Choroid plexus epithelial cell (primary cell): ENCODE measurements at regions not wholly inside any gene's neighbourhood (a gene's known extent, or its start where the extent isn't known, plus 50 kb on each side); places are given as distances from the start of the nearest gene placed in this dataset.

Experiments
- DNase-seq: peaks from one replicate; pipeline ENCODE4 v3.0.0-alpha.2; 2010; ENCODE audit warnings: low read depth
- H3K4me3 ChIP-seq: 2 replicates; pipeline ENCODE4 v1.5.1; 2011; ENCODE audit warnings: low read depth, mild to moderate bottlenecking, control low read depth, low read length, moderate library complexity
- TF ChIP-seq, protein P1 (sequence below): conservative IDR thresholded peaks from 2 replicates; pipeline ENCODE4 v1.5.1; 2011; ENCODE audit warnings: low read depth, mild to moderate bottlenecking, control low read depth, inconsistent platforms, low read length, moderate library complexity

DNA sequence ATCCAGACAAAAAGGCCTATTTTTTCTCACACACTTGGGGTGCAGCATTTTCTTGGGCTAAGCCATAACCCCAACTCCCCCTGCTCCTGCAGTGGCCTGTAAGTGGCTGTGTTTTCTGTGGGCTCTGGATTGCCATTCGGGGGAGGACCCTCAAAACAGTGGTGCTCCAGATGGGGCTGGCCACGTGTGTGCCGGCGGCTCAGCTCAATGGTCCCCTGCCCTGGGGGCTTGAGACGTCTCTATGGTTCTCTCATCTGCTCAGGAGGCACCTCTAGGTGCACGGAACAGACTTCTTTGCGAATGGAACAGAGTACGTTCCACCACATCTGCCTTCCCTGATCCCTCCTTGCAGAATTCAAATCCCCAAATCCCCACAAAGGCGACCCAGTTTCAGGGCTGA is 250.0 kb upstream of the SHH start:
- TF ChIP-seq, protein P1, sequence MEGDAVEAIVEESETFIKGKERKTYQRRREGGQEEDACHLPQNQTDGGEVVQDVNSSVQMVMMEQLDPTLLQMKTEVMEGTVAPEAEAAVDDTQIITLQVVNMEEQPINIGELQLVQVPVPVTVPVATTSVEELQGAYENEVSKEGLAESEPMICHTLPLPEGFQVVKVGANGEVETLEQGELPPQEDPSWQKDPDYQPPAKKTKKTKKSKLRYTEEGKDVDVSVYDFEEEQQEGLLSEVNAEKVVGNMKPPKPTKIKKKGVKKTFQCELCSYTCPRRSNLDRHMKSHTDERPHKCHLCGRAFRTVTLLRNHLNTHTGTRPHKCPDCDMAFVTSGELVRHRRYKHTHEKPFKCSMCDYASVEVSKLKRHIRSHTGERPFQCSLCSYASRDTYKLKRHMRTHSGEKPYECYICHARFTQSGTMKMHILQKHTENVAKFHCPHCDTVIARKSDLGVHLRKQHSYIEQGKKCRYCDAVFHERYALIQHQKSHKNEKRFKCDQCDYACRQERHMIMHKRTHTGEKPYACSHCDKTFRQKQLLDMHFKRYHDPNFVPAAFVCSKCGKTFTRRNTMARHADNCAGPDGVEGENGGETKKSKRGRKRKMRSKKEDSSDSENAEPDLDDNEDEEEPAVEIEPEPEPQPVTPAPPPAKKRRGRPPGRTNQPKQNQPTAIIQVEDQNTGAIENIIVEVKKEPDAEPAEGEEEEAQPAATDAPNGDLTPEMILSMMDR: no peak
- H3K4me3 ChIP-seq: no peak overlapping the region
- DNase-seq: no peak

DNA sequence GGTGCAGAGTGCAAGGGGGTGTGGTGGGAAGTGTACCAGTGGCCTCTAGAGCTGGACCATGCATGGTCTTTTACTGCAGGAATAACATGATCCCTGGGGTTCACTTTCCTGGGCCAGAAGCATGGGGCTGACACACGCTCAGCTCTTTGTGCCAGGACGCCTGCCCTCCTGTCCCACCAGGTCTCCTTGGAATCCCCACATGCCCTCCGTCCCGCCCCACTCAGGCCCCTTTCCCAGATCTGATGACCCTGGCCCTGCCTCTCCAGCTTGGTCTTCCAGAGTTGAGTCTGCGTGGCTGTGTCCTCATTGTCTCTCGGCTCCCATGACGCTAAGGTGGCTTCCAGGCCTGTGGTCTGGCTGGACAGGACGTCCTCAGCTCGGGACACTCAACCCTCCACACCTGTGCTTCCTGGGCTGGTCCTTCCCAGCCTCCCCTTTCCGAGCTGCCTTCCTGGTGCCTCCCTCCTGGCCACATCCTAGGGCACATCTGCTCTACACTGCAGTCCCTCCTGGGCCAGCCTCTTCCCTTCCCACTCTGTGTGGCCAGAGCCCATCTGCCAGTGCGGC is 249.5 kb upstream of the SHH start:
- DNase-seq: no peak
- TF ChIP-seq, protein P1: no peak
- no peak overlapping the region for H3K4me3 ChIP-seq

DNA sequence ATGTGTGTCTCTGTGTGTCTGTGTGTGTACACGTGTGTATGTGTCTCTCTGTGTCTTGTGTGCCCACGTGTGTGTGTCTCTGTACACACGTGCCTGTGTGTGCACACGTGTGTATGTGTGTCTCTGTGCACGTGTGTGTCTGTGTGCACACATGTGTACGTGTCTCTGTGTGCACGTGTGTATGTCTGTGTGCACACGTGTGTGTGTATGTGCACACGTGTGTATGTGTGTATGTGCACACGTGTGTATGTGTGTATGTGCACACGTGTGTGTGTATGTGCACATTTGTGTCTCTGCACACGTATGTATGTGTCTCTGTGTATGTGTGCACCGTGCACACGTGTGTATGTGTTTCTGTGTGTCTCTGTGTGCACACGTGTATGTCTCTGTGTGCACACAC is 248.7 kb upstream of the SHH start:
- DNase-seq: no peak
- TF ChIP-seq, protein P1: no peak
- no peak overlapping the region for H3K4me3 ChIP-seq

DNA sequence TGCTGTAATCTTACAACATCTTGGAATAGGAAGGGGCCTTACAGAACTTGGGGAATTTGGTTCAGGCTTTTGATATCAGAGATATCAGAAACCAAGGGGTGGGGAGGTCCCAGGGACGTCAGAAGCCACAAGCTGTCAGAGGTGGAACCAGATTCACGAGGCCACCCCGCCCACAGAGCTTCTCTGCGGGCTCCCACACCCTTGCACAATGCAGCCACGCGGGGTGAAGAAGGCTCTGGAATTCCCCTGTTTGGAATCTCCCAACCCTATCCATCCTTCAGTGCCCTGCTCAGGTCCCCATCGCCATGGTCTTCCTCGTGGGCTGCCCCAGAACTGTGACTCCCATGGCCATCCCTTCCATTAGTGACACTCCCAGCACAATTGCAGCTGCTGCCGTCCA is 247.1 kb upstream of the SHH start:
- TF ChIP-seq, protein P1: no peak
- DNase-seq: no peak
- H3K4me3 ChIP-seq: no peak overlapping the region

- DNase-seq: no peak
- H3K4me3 ChIP-seq: no peak overlapping the region
- TF ChIP-seq, protein P1: no peak
These were observed 246.0 kb upstream of the SHH start for GRCh38 chr7:156058248-156058647.

DNA sequence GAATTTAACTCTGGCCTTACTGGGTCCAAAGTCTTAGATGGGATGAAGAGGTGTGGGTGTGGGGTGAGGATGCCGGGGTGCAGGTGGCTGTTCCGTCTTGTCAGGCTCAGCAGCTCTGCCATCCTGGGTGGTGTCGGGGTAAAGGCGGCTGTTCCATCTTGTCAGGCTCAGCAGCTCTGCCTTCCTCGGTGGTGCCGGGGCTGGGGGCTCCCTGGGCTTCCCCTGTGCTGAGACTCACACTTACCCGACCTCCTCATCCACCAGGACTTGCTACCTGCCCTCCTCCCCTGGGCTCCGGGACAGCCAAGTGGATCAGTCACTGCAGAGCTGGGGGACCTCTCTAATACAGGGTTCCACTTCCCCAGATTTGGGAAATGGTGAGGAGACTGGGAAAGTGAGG is 244.3 kb upstream of the SHH start:
- DNase-seq: no peak
- H3K4me3 ChIP-seq: no peak overlapping the region
- TF ChIP-seq, protein P1: no peak

DNA sequence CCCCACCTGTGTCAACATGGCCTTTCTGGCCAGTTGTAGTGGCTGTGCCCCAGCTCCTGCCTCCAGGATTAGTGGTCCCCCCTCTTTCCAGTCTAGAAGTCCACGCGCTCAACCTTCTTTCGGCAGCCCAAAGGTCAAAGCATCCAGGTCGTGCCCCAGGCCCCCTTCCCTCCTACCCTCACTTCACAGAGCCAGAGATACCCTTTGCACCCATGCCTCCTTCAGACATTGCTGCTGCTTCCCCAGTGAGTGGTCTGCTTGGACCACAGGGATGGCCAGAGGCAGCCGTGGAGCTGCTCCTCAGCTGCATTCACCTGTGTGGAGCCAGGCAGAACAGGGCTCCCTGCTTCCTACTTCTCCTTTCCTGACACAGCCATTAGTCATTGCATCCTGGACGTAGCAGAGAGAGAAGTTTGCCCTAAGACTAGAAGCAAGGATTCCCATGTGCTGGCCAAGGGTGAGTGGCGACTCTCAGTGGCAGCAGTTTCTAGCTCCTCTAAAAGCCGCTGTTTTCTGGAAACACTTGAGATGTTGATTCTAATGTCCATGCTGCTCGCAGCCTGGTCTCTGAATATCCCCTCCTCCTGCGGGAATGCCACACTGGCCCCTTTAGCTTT is 243.1 kb upstream of the SHH start:
- TF ChIP-seq, protein P1: no peak
- H3K4me3 ChIP-seq: no peak overlapping the region
- no peak for DNase-seq
